ENCODE measurements at regions not wholly inside any gene's neighbourhood (a gene's known extent, or its start where the extent isn't known, plus 50 kb on each side); places are given as distances from the start of the nearest gene placed in this dataset.

- no peak overlapping the region for H3K9ac ChIP-seq (ENCODE audit: insufficient read depth in 1 of 2, low read length in 2 of 2)
- 66 to 90% methylated on average over 1 of the region's 1 CpG for WGBS, 2 donors
- H3K27me3 ChIP-seq (ENCODE audit: control insufficient read depth in 3 of 3, insufficient read depth in 3 of 3, low read length in 2 of 3) = no peaks in the 10 kb centered on the region
- H3K27ac ChIP-seq (ENCODE audit: low read depth in 1 of 2, low read length in 1 of 2) = no peak overlapping the region
- no peaks in the 10 kb centered on the region for H3K9me3 ChIP-seq (ENCODE audit: control insufficient read depth in 4 of 4, insufficient read depth in 3 of 4, low read length in 3 of 4)
- ATAC-seq (ENCODE audit: insufficient read depth, low FRiP score) = no peak
- no peaks in the 10 kb centered on the region for H3K36me3 ChIP-seq (ENCODE audit: control insufficient read depth in 4 of 4, insufficient read depth in 4 of 4, low read length in 4 of 4)
- DNase-seq = no peak
- no peak overlapping the region for H3K4me3 ChIP-seq
- H3K4me1 ChIP-seq (ENCODE audit: control insufficient read depth in 5 of 5, insufficient read depth in 5 of 5, low read length in 5 of 5) = no peaks in the 10 kb centered on the region
- TF ChIP-seq, protein P1, sequence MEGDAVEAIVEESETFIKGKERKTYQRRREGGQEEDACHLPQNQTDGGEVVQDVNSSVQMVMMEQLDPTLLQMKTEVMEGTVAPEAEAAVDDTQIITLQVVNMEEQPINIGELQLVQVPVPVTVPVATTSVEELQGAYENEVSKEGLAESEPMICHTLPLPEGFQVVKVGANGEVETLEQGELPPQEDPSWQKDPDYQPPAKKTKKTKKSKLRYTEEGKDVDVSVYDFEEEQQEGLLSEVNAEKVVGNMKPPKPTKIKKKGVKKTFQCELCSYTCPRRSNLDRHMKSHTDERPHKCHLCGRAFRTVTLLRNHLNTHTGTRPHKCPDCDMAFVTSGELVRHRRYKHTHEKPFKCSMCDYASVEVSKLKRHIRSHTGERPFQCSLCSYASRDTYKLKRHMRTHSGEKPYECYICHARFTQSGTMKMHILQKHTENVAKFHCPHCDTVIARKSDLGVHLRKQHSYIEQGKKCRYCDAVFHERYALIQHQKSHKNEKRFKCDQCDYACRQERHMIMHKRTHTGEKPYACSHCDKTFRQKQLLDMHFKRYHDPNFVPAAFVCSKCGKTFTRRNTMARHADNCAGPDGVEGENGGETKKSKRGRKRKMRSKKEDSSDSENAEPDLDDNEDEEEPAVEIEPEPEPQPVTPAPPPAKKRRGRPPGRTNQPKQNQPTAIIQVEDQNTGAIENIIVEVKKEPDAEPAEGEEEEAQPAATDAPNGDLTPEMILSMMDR (IDR thresholded peaks at IDR 0.05; ENCODE audit: control extremely low read depth, extremely low read depth) = no peak
Measured at GRCh38 chr12:33593753-33594152, 154.1 kb upstream of the SYT10 start.

GRCh38 chr12:33596061-33596460, 156.4 kb upstream of the SYT10 start:
- no peaks in the 10 kb centered on the region for H3K27me3 ChIP-seq (ENCODE audit: control insufficient read depth in 3 of 3, insufficient read depth in 3 of 3, low read length in 2 of 3)
- 62 to 83% methylated on average over 1 of the region's 1 CpG for WGBS, 2 donors
- no peaks in the 10 kb centered on the region for H3K4me1 ChIP-seq (ENCODE audit: control insufficient read depth in 5 of 5, insufficient read depth in 5 of 5, low read length in 5 of 5)
- TF ChIP-seq, protein P1 (IDR thresholded peaks at IDR 0.05; ENCODE audit: control extremely low read depth, extremely low read depth) = no peak
- H3K9me3 ChIP-seq (ENCODE audit: control insufficient read depth in 4 of 4, insufficient read depth in 3 of 4, low read length in 3 of 4) = no peaks in the 10 kb centered on the region
- H3K36me3 ChIP-seq (ENCODE audit: control insufficient read depth in 4 of 4, insufficient read depth in 4 of 4, low read length in 4 of 4) = no peaks in the 10 kb centered on the region
- no peak overlapping the region for H3K9ac ChIP-seq (ENCODE audit: insufficient read depth in 1 of 2, low read length in 2 of 2)
- H3K4me3 ChIP-seq = no peak overlapping the region
- no peak overlapping the region for H3K27ac ChIP-seq (ENCODE audit: low read depth in 1 of 2, low read length in 1 of 2)
- DNase-seq = no peak
- no peak for ATAC-seq (ENCODE audit: insufficient read depth, low FRiP score)

DNA sequence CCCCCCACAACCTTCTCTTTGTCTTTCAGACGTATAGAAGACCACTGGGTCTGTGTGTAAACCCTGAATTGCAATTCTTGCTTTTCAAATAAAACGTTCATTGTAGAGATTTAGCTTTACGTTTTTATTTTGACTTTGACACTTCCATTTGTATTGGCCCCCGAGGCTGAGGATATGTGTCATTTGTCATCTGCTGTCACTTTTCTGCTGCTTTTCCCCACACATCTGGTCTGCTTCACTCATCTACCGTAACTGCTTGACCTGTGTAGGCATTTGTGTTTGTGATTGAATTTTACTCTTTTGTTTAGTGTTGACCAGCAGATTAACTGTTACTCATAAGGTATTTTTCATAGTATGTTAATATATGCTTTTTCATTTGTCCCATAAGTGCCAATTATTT, 157.2 kb upstream of the SYT10 start:
- H3K9me3 ChIP-seq (ENCODE audit: control insufficient read depth in 4 of 4, insufficient read depth in 3 of 4, low read length in 3 of 4) = no peaks in the 10 kb centered on the region
- whole genome bisulfite sequencing, 2 donors = 44 to 46% methylated on average over 5 of the region's 5 CpGs
- H3K4me1 ChIP-seq (ENCODE audit: control insufficient read depth in 5 of 5, insufficient read depth in 5 of 5, low read length in 5 of 5) = no peaks in the 10 kb centered on the region
- no peaks in the 10 kb centered on the region for H3K36me3 ChIP-seq (ENCODE audit: control insufficient read depth in 4 of 4, insufficient read depth in 4 of 4, low read length in 4 of 4)
- H3K4me3 ChIP-seq = no peak overlapping the region
- no peak for DNase-seq
- no peak for ATAC-seq (ENCODE audit: insufficient read depth, low FRiP score)
- no peaks in the 10 kb centered on the region for H3K27me3 ChIP-seq (ENCODE audit: control insufficient read depth in 3 of 3, insufficient read depth in 3 of 3, low read length in 2 of 3)
- no peak overlapping the region for H3K9ac ChIP-seq (ENCODE audit: insufficient read depth in 1 of 2, low read length in 2 of 2)
- TF ChIP-seq, protein P1 (IDR thresholded peaks at IDR 0.05; ENCODE audit: control extremely low read depth, extremely low read depth) = no peak
- no peak overlapping the region for H3K27ac ChIP-seq (ENCODE audit: low read depth in 1 of 2, low read length in 1 of 2)

DNA sequence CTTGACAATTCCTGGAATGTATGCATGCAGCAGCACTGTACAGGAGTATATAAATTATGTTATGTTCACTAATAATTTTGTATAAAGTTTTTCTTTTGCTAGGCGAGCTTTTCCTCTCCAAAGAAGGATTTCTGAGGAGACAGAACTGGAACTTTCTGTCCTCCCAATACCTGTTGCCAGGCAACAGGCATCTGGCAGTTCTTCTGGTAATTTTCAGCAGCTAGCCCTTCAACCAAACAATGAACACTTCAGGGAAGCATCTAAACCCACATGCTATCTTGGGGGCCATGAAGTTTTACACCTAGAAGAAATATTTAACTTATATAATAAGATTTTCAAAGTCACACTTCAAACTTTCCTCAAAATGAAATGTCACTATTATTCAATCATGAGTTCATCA, 162.9 kb upstream of the SYT10 start:
- Histone ChIP-seq H3K9me3 (ENCODE audit: control insufficient read depth in 4 of 4, insufficient read depth in 3 of 4, low read length in 3 of 4) (no peaks in the 10 kb centered on the region), H3K4me3 (no peak overlapping the region), H3K4me1 (ENCODE audit: control insufficient read depth in 5 of 5, insufficient read depth in 5 of 5, low read length in 5 of 5) (no peaks in the 10 kb centered on the region), H3K9ac (ENCODE audit: insufficient read depth in 1 of 2, low read length in 2 of 2) (no peak overlapping the region), H3K36me3 (ENCODE audit: control insufficient read depth in 4 of 4, insufficient read depth in 4 of 4, low read length in 4 of 4) (no peaks in the 10 kb centered on the region), H3K27ac (ENCODE audit: low read depth in 1 of 2, low read length in 1 of 2) (no peak overlapping the region), H3K27me3 (ENCODE audit: control insufficient read depth in 3 of 3, insufficient read depth in 3 of 3, low read length in 2 of 3) (no peaks in the 10 kb centered on the region)
- no peak for DNase-seq
- TF ChIP-seq, protein P1 (IDR thresholded peaks at IDR 0.05; ENCODE audit: control extremely low read depth, extremely low read depth) = no peak
- WGBS, 2 donors = 51 to 54% methylated on average over 1 of the region's 1 CpG
- no peak for ATAC-seq (ENCODE audit: insufficient read depth, low FRiP score)

All from lung (tissue), 11 donors.